ENCODE measurements at regions not wholly inside any gene's neighbourhood (a gene's known extent, or its start where the extent isn't known, plus 50 kb on each side); places are given as distances from the start of the nearest gene placed in this dataset.

DNA sequence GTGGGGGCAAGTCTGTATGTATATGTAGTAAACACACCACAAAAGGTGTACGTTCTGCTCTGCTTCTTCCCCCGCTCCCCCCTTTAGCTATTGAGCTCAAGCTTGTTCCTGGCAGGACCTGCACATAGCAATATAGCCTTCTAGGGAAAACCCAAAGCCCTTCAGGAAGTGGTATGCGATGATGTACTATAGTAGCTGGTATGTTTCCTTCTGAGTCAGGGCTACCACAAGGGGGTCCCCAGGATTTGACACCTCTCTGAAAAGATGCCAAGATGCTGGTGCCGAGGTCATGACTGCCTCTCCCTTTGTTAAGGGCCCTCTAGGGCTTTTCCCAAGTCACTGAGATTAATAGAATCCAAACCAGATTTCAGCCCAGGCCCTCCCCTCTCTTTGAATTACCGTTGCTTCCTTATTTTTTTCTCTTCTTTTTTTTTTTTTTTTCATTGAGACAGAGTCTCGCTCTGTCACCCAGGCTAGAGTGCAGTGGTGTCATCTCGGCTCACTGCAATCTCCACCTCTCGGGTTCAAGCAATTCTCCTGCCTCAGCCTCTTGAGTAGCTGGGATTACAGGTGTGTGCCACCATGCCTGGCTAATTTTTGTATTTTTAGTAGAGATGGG, 268.4 kb downstream of the ETS1 start:
- H3K36me3 ChIP-seq: no peaks in the 10 kb centered on the region
- H3K27ac ChIP-seq: no peak overlapping the region
- H3K4me1 ChIP-seq: no peaks in the 10 kb centered on the region
- peaks cover 0 to 7% (median 0%) of the 10 kb centered on the region in 3 donors for H3K9me3 ChIP-seq
- no peaks in the 10 kb centered on the region for H3K27me3 ChIP-seq
- no peak overlapping the region for H3K4me3 ChIP-seq
- no peak for DNase-seq
- TF ChIP-seq, protein P1, sequence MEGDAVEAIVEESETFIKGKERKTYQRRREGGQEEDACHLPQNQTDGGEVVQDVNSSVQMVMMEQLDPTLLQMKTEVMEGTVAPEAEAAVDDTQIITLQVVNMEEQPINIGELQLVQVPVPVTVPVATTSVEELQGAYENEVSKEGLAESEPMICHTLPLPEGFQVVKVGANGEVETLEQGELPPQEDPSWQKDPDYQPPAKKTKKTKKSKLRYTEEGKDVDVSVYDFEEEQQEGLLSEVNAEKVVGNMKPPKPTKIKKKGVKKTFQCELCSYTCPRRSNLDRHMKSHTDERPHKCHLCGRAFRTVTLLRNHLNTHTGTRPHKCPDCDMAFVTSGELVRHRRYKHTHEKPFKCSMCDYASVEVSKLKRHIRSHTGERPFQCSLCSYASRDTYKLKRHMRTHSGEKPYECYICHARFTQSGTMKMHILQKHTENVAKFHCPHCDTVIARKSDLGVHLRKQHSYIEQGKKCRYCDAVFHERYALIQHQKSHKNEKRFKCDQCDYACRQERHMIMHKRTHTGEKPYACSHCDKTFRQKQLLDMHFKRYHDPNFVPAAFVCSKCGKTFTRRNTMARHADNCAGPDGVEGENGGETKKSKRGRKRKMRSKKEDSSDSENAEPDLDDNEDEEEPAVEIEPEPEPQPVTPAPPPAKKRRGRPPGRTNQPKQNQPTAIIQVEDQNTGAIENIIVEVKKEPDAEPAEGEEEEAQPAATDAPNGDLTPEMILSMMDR (IDR thresholded peaks at IDR 0.05): no peak
- intact Hi-C loops (cut with DNase I; ENCODE audit: low total_unique reads): no loop called here

DNA sequence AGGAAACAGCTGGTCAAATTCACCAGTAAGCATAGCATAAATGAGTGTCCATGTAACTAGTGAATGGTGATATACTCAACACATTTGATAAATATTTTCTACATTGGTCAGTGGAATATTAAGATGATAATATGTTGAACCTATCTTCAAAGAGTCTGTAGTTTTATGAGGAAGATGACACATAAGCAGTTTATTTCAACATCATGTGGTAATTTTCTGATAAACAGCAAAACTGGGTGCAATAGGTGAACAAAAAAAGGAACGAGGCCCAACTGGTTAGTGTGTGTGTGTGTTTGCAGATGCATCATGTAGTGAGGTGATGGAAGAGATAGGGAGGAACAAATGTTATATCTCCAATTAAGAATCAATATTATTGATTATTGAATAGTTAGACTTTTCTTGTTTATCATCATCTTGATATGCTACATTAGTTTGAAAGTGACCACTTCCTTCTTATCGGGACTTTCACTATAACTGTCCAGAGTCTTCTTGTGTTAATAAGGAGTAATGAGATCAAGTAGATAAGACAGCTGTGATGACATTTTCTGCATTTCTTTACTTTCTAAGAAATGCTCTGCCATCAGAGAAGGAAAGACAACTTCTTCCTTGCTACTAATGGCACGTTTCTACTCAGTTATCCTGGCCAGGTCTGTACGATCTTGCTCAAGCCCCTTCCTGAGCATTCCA, 270.7 kb downstream of the ETS1 start:
- Histone ChIP-seq H3K36me3 (no peaks in the 10 kb centered on the region), H3K9me3 (peaks cover 0 to 8% (median 0%) of the 10 kb centered on the region in 3 donors), H3K27me3 (no peaks in the 10 kb centered on the region), H3K4me3 (no peak overlapping the region), H3K4me1 (no peaks in the 10 kb centered on the region), H3K27ac (no peak overlapping the region)
- intact Hi-C loops (cut with DNase I; ENCODE audit: low total_unique reads): no loop called here
- TF ChIP-seq, protein P1 (IDR thresholded peaks at IDR 0.05): no peak
- DNase-seq: no peak

DNA sequence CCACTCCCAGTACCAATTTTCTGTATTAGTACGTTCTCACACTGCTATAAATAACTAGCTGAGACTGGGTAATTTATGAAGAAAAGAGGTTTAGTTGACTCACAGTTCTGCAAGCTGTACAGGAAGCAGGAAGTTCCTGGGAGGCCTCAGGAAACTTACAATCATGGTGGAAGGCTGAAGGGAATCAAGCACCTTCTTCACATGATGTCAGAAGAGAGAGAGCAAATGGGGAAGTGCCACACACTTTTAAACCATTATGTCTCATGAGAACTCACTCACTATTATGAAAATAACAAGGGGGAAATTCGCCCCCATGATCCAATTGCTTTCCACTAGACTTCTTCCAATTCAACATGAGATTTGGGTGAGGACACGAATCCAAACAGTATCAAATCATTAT, 271.4 kb downstream of the ETS1 start:
- peaks cover 0 to 8% (median 0%) of the 10 kb centered on the region in 3 donors for H3K9me3 ChIP-seq
- no peaks in the 10 kb centered on the region for H3K27me3 ChIP-seq
- no peak for DNase-seq
- TF ChIP-seq, protein P1 (IDR thresholded peaks at IDR 0.05): no peak
- H3K4me3 ChIP-seq: no peak overlapping the region
- H3K4me1 ChIP-seq: no peaks in the 10 kb centered on the region
- intact Hi-C loops (cut with DNase I; ENCODE audit: low total_unique reads): no loop called here
- H3K36me3 ChIP-seq: no peaks in the 10 kb centered on the region
- H3K27ac ChIP-seq: no peak overlapping the region

DNA sequence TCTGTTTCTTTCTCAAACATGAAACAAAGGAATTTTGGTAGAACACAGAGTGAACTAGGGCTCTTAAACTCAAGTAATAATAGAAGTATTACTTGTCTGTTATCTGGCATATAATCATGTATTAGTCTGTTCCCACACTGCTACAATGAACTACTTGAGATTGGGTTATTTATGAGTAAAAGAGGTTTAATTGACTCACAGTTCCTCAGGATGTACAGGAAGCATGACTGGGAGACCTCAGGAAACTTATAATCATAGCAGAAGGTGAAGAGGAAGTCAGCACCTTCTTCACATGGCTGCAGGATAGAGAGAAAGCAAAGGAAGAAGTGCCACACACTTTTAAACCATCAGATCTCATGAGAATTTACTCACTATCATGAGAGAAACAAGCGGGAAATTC, 273.4 kb downstream of the ETS1 start:
- TF ChIP-seq, protein P1 (IDR thresholded peaks at IDR 0.05): no peak
- no peaks in the 10 kb centered on the region for H3K4me1 ChIP-seq
- intact Hi-C loops (cut with DNase I; ENCODE audit: low total_unique reads): no loop called here

DNA sequence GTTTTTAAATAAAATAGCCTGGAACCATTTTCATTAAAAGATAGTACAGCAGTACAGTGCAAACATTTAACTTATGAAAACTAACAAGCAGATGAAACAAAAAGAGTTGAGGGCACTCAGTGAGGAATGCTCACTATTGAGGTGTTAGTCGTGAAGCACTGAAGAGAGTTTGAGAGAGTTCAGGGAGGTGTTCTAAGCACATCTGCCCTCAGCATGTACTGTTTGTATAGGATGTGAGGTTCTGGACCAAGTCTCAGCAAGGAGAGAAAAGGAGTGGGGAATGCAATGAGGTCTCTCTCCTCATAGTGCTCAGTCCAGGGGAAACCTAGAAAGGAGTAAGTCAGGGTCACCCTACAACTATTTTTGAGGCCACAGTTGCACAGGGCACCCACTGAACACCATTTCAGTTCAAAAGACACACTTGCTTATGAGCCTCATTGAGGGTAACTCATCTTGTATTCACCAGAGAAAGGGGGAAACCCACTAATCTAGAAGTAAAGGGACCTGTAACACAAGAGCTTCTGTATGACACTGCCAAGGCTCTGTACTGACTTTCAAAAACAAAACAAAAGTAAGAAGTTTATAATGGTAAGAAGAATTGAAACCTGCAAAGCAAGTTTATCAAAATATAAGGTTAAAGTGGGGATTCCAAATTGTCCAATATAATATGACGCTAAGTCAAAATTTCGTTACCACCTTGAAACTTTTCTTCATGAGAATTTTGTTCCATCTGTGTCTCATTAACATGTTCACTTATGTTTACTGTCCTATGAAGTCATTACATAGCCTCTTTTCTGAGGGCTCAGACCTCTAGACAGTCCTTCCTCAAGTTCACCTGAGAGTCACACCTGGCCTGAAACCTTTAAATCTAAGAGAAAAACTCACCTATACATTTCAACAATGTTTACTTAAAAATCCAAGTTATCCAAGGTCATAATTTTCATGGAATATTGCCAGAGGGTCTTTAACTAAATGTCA, 275.3 kb downstream of the ETS1 start:
- no peak for DNase-seq
- no peaks in the 10 kb centered on the region for H3K27me3 ChIP-seq
- TF ChIP-seq, protein P1 (IDR thresholded peaks at IDR 0.05): no peak
- H3K27ac ChIP-seq: no peak overlapping the region
- H3K36me3 ChIP-seq: no peaks in the 10 kb centered on the region
- H3K4me3 ChIP-seq: no peak overlapping the region
- H3K9me3 ChIP-seq: peaks cover 0 to 8% (median 0%) of the 10 kb centered on the region in 3 donors
- no peaks in the 10 kb centered on the region for H3K4me1 ChIP-seq
- intact Hi-C loops (cut with DNase I; ENCODE audit: low total_unique reads): no loop called here

More for the DNA sequence above, 273.4 kb downstream of the ETS1 start:
- DNase-seq: no peak
- Histone ChIP-seq H3K36me3 (no peaks in the 10 kb centered on the region), H3K27me3 (no peaks in the 10 kb centered on the region), H3K27ac (no peak overlapping the region), H3K4me3 (no peak overlapping the region), H3K9me3 (peaks cover 0 to 8% (median 0%) of the 10 kb centered on the region in 3 donors)

Measured in tibial artery (tissue), 4 donors.